Subcutaneous abdominal adipose tissue (tissue), 5 donors: ENCODE measurements at regions not wholly inside any gene's neighbourhood (a gene's known extent, or its start where the extent isn't known, plus 50 kb on each side); places are given as distances from the start of the nearest gene placed in this dataset.

Source experiments
- H3K27ac ChIP-seq: one replicate; pipeline ENCODE4 v1.7.0; 2013; ENCODE audit warnings: low read depth, mild to moderate bottlenecking, inconsistent platforms, low read length, moderate library complexity
- H3K27me3 ChIP-seq, 5 donors: one replicate each; pipeline ENCODE4 v1.7.0; 2013; ENCODE audit warnings: low read length in 5 of 5, inconsistent platforms in 1 of 5; ENCODE audit not compliant: control insufficient read depth in 5 of 5, insufficient read depth in 4 of 5
- H3K36me3 ChIP-seq, 5 donors: one replicate each; pipeline ENCODE4 v1.7.0; 2013; ENCODE audit warnings: low read length in 5 of 5; ENCODE audit not compliant: control insufficient read depth in 5 of 5, insufficient read depth in 5 of 5
- H3K4me1 ChIP-seq, 5 donors: one replicate each; pipeline ENCODE4 v1.7.0; 2013; ENCODE audit warnings: low read length in 5 of 5, mild to moderate bottlenecking in 3 of 5, moderate library complexity in 1 of 5; ENCODE audit not compliant: control insufficient read depth in 5 of 5, insufficient read depth in 5 of 5
- H3K4me3 ChIP-seq, 5 donors: one replicate each; pipeline ENCODE4 v1.7.0; 2013; ENCODE audit warnings: low read length in 5 of 5, low read depth in 1 of 5
- H3K9ac ChIP-seq, 5 donors: one replicate each; pipeline ENCODE4 v1.7.0; 2013; ENCODE audit warnings: low read length in 5 of 5, mild to moderate bottlenecking in 4 of 5, moderate library complexity in 3 of 5
- H3K9me3 ChIP-seq, 5 donors: one replicate each; pipeline ENCODE4 v1.7.0; 2013; ENCODE audit warnings: low read length in 5 of 5; ENCODE audit not compliant: control insufficient read depth in 5 of 5
- donor health status: healthy.
- donor health status: healthy.
- donor health status: healthy.
- donor health status: healthy.
- donor health status: healthy.

DNA sequence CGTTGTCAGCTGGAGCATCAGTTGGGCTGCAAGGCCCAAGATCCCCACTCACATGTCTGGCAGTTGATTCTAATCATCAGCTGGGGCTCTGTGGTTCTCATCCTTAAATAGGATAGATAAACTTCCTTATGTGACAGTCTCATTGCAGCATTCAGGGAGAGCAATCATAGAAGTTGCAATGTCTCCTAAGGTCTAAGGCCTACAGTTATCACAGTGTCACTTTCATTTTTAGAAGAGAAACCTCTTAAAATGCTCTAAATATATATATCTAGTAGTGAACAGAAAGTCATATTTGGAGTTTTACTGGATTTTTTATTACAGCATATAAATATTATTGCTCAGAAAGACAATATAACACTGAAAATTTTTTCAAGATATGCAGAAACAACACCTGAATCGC, 226.0 kb upstream of the PPP1R2C start:
- no peaks in the 10 kb centered on the region for H3K4me1 ChIP-seq
- no peak overlapping the region for H3K9ac ChIP-seq

DNA sequence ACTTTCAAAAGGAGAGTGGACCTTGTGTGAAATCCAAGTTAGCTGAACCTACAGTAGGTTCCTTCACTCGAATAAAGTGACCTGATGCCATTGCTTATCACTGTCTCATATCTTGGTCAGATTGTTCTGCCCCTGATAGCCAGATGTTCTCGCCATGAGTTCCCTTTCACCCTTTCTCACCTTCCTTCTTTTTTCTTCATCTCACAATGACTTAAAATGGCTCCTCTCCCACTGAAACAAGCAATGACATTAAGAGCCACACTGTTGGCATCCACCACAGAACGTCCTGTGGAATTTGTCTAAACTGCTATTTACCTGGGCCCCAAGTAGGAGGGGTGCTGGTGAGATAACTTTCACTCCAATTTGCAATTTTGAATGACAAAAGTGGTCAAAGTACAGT, 227.6 kb upstream of the PPP1R2C start:
- Histone ChIP-seq H3K27ac (no peak overlapping the region), H3K9ac (no peak overlapping the region), H3K4me3 (no peak overlapping the region), H3K36me3 (no peaks in the 10 kb centered on the region), H3K9me3 (peaks cover 0 to 4% (median 0%) of the 10 kb centered on the region in 5 donors), H3K27me3 (peaks cover 0 to 4% (median 0%) of the 10 kb centered on the region in 5 donors), H3K4me1 (no peaks in the 10 kb centered on the region)

More for the DNA sequence above, 226.0 kb upstream of the PPP1R2C start:
- H3K9me3 ChIP-seq: no peaks in the 10 kb centered on the region
- H3K27me3 ChIP-seq: peaks cover 0 to 2% (median 0%) of the 10 kb centered on the region in 5 donors
- H3K36me3 ChIP-seq: no peaks in the 10 kb centered on the region
- H3K27ac ChIP-seq: no peak overlapping the region
- H3K4me3 ChIP-seq: no peak overlapping the region

DNA sequence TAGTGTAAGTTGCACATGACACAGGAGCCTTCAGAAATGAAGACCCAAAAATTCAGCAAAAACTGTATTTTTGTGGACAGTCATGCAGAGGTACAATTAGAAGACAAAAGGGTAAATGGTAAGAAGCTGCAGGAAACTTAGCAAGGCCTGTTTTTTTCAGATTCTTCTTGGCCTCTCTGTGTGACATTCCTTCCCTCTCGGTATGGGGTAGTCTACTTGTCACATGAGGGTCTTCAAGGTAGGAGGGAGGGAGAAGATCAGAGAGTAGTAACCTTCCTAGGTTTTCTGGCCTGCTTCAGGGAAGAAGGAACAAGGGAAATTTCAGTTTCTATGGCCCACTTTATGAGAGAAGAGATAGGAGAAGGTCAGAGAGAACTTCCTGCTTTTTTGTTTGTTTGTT, 230.4 kb upstream of the PPP1R2C start:
- Histone ChIP-seq H3K4me3 (no peak overlapping the region), H3K27me3 (peaks cover 0 to 5% (median 2%) of the 10 kb centered on the region in 5 donors), H3K27ac (no peak overlapping the region), H3K36me3 (no peaks in the 10 kb centered on the region), H3K9me3 (peaks cover 0 to 4% (median 0%) of the 10 kb centered on the region in 5 donors), H3K9ac (no peak overlapping the region), H3K4me1 (no peaks in the 10 kb centered on the region)

DNA sequence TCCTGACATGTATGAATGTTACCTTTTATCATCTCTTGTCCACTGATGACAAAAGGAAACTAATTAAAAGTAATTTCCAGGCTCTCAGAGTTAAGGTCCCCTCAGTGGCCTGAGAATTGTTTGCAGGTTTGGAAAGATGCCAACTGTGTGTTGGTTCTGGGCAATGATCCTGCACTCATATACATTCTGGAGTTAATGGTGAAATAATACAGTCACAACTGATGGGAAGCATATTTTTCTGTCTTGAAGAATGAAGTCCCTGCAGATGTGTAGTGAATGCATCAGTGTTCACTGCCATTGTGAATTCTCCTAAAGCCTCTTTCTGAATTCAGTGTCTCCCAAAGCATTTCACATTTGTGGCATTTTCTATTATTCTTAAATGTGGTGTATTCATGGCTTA, 238.1 kb upstream of the PPP1R2C start:
- Histone ChIP-seq H3K27ac (no peak overlapping the region), H3K4me3 (no peak overlapping the region), H3K9me3 (peaks cover 0 to 6% (median 0%) of the 10 kb centered on the region in 5 donors), H3K4me1 (no peaks in the 10 kb centered on the region), H3K9ac (no peak overlapping the region), H3K27me3 (peaks cover 0 to 5% (median 0%) of the 10 kb centered on the region in 5 donors), H3K36me3 (no peaks in the 10 kb centered on the region)

GRCh38 chrX:43018031-43018430, 240.1 kb upstream of the PPP1R2C start:
- Histone ChIP-seq H3K9ac (no peak overlapping the region), H3K4me1 (no peaks in the 10 kb centered on the region), H3K4me3 (no peak overlapping the region), H3K36me3 (no peaks in the 10 kb centered on the region), H3K27ac (no peak overlapping the region), H3K27me3 (no peaks in the 10 kb centered on the region), H3K9me3 (peaks cover 0 to 6% (median 0%) of the 10 kb centered on the region in 5 donors)

DNA sequence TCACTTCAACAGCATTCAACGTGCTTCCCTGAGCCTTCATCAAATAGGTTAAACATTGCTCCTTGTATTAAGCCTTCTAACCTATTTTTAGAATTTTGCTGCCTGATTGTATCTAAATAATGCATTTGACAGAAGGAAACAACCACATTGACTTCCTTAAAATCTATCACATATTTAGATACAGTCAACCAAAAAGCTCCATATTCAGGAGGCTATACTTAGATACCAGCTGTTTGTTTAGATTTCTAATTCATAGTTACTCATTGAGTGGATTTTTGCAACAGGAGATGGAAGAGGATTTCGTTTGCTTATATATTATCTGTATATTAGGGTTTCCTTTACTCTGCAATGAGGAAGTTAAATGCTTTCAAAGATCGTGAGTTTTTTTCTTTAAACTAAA, 241.1 kb upstream of the PPP1R2C start:
- peaks cover 0 to 6% (median 0%) of the 10 kb centered on the region in 5 donors for H3K9me3 ChIP-seq
- H3K4me3 ChIP-seq: no peak overlapping the region
- no peaks in the 10 kb centered on the region for H3K36me3 ChIP-seq
- H3K27ac ChIP-seq: no peak overlapping the region
- H3K27me3 ChIP-seq: no peaks in the 10 kb centered on the region
- H3K9ac ChIP-seq: no peak overlapping the region
- H3K4me1 ChIP-seq: no peaks in the 10 kb centered on the region

DNA sequence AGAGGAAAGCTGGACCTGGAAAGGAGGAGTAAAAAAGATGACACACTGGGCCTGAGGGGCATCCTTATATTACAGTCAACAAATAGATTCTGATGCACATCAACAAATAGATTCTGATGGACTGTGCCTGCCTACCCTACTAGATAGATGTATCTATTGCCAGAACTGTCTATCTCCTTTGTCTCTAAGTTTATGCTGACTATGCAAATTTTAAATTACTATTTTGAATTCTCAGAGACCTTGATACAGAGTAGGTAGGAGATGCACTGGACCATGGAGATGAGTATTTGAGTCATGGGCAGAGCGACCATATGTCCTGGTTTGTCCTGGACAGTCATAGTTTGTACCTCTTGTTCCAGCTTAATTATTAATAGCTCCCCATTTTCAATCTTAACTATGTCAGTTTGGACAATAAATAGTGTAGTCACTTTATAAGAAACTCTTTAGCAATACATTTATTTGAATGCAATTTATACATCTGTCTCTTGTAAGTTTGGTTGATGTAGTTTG, 247.9 kb upstream of the PPP1R2C start:
- Histone ChIP-seq H3K9ac (no peak overlapping the region), H3K36me3 (no peaks in the 10 kb centered on the region), H3K4me3 (no peak overlapping the region), H3K27me3 (peaks cover 0 to 4% (median 2%) of the 10 kb centered on the region in 5 donors), H3K27ac (no peak overlapping the region), H3K9me3 (peaks cover 0 to 19% (median 9%) of the 10 kb centered on the region in 5 donors), H3K4me1 (no peaks in the 10 kb centered on the region)

GRCh38 chrX:43064096-43064495, 286.1 kb upstream of the PPP1R2C start:
- Histone ChIP-seq H3K9ac (no peak overlapping the region), H3K36me3 (no peaks in the 10 kb centered on the region), H3K27ac (no peak overlapping the region), H3K27me3 (peaks cover 0 to 11% (median 2%) of the 10 kb centered on the region in 5 donors), H3K4me3 (no peak overlapping the region), H3K4me1 (no peaks in the 10 kb centered on the region), H3K9me3 (peaks cover 0 to under 1% (median 0%) of the 10 kb centered on the region in 5 donors)

DNA sequence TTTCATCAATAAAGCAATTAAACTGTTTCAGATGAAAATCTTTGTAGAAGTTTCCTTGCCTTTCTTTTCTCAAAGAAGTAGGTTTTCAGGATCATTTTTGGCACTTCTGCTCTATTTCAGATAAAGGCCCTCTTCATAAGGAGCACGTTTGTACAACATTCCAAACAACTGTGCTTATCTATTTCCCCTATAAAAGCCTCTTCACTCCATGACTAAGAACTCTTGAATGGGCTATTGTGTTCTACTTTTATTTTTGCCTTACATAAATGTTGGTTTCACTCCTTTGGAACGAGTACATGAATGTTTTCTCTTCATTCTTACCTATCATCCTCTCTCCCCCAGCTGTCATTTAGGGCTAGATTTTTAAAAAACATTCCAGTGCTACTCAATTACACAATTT, 288.0 kb upstream of the PPP1R2C start:
- Histone ChIP-seq H3K27me3 (peaks cover 0 to 11% (median 0%) of the 10 kb centered on the region in 5 donors), H3K36me3 (no peaks in the 10 kb centered on the region), H3K9ac (no peak overlapping the region), H3K4me1 (no peaks in the 10 kb centered on the region), H3K9me3 (peaks cover 0 to 4% (median 0%) of the 10 kb centered on the region in 5 donors), H3K4me3 (no peak overlapping the region), H3K27ac (no peak overlapping the region)

DNA sequence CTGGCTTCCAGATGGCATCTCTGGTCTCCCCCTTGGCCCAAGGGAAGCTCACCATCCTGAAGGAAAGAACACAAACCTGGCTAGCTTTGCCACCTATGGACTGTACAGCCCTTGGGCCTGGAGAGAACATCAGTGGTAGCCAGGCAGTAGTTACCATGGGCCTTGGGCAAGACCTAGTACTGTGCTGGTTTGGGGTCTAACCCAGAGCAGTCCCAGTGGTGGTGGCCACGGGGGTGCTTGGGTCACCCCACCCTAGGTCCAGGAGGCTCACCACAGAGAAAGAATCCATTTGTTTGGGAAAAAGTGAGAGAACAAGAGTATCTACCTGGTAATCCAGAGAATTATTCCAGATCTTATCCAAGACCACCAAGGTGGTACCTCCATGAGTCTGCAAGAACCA, 290.7 kb upstream of the PPP1R2C start:
- Histone ChIP-seq H3K36me3 (no peaks in the 10 kb centered on the region), H3K27ac (no peak overlapping the region), H3K4me3 (no peak overlapping the region), H3K4me1 (no peaks in the 10 kb centered on the region), H3K9me3 (peaks cover 0 to 4% (median 0%) of the 10 kb centered on the region in 5 donors), H3K9ac (no peak overlapping the region), H3K27me3 (peaks cover 0 to 11% (median 0%) of the 10 kb centered on the region in 5 donors)
